Fibroblast of villous mesenchyme (primary cell): ENCODE measurements at regions not wholly inside any gene's neighbourhood (a gene's known extent, or its start where the extent isn't known, plus 50 kb on each side); places are given as distances from the start of the nearest gene placed in this dataset.

Source experiments
- DNase-seq: peaks from one replicate; pipeline ENCODE4 v3.0.0-alpha.2; 2010; ENCODE audit warnings: low read depth
- H3K4me3 ChIP-seq: 2 replicates; pipeline ENCODE4 v1.5.1; 2011; ENCODE audit warnings: low read depth, mild to moderate bottlenecking, low read length
- CTCF ChIP-seq: IDR thresholded peaks from 2 replicates; pipeline ENCODE4 v1.5.1; 2012; ENCODE audit warnings: low read depth, mild to moderate bottlenecking, low read length; ENCODE audit not compliant: insufficient read depth

GRCh38 chr13:85431720-85432119 is 367.5 kb downstream of the SLITRK6 start:
- no peak for TF ChIP-seq CTCF
- DNase-seq = no peak
- no peak overlapping the region for H3K4me3 ChIP-seq

- no peak for TF ChIP-seq CTCF
- DNase-seq = no peak
- no peak overlapping the region for H3K4me3 ChIP-seq
Observed at GRCh38 chr13:85430216-85430794, 368.9 kb downstream of the SLITRK6 start.

- TF ChIP-seq CTCF = no peak
- no peak overlapping the region for H3K4me3 ChIP-seq
- DNase-seq = no peak
Observed at GRCh38 chr13:85427416-85427815, 371.8 kb downstream of the SLITRK6 start.

GRCh38 chr13:85420136-85420535 is 379.1 kb downstream of the SLITRK6 start:
- H3K4me3 ChIP-seq = no peak overlapping the region
- DNase-seq = no peak
- no peak for TF ChIP-seq CTCF

- no peak overlapping the region for H3K4me3 ChIP-seq
- no peak for TF ChIP-seq CTCF
- DNase-seq = no peak
Observed at GRCh38 chr13:85419611-85420010, 379.6 kb downstream of the SLITRK6 start.

GRCh38 chr13:85417807-85418206 is 381.4 kb downstream of the SLITRK6 start:
- no peak for TF ChIP-seq CTCF
- no peak for DNase-seq

GRCh38 chr13:85413664-85414063 is 385.6 kb downstream of the SLITRK6 start:
- no peak overlapping the region for H3K4me3 ChIP-seq
- no peak for TF ChIP-seq CTCF
- DNase-seq = no peak

More at GRCh38 chr13:85417807-85418206, 381.4 kb downstream of the SLITRK6 start:
- H3K4me3 ChIP-seq = no peak overlapping the region
